HCT116 (cell line): ENCODE measurements at regions not wholly inside any gene's neighbourhood (a gene's known extent, or its start where the extent isn't known, plus 50 kb on each side); places are given as distances from the start of the nearest gene placed in this dataset.

Experiments used
- ATAC-seq: fragments of 200-7000 bp; cut with Tn5 transposase; 2 replicates; pipeline ENCODE4 v1.9.1; 2020; ENCODE audit warnings: mild to moderate bottlenecking, moderate library complexity
- BruUV-seq: library from RNA; stranded (reverse); fragments of 400-500 nt; replicated peaks from 2 replicates; lab custom pipeline; 2021; lab: Mats Ljungman, UMichigan
- CTCF ChIA-PET: fragments of 300-600 bp; sonication (Branson Sonifier 250); formaldehyde crosslinking; loops from one replicate; lab custom pipeline; 2021; ENCODE audit warnings: antibody characterized with exemption; lab: Charles Lee
- POLR2A ChIA-PET: fragments of 300-600, 350-600 bp; sonication (Branson Sonifier 250); formaldehyde crosslinking; loops from one replicate; lab custom pipeline; 2021; ENCODE audit warnings: antibody characterized with exemption; lab: Charles Lee
- RAD21 ChIA-PET, 2 experiments: fragments of 300-600 bp; sonication (Branson Sonifier 250); formaldehyde crosslinking; loops; one replicate each; lab custom pipeline; 2023; ENCODE audit warnings: low total read pairs in 2 of 2; ENCODE audit not compliant: uncharacterized antibody in 2 of 2, unreplicated experiment in 2 of 2, low non-redundant PET in 1 of 2; lab: Charles Lee
- DNase-seq: peaks from one replicate; pipeline ENCODE4 v3.0.0-alpha.2; 2010; ENCODE audit warnings: low read depth, low spot score
- H2AFZ ChIP-seq: fragments of 200-600 bp; shearing (Covaris generic), sonication (generic); 2 replicates; pipeline ENCODE4 v1.6.1; 2017; ENCODE audit warnings: low read depth, mixed run types, mixed read lengths, antibody characterized with exemption, low read length; ENCODE audit not compliant: poor library complexity, severe bottlenecking
- H3K27ac ChIP-seq: 2 replicates; pipeline ENCODE4 v1.5.1; 2012; ENCODE audit warnings: low read depth, low read length
- H3K27me3 ChIP-seq: fragments of 200-600 bp; sonication (generic); 2 replicates; pipeline ENCODE4 v1.6.1; 2016; ENCODE audit warnings: mixed run types, low read length, mixed read lengths; ENCODE audit not compliant: insufficient read depth
- H3K36me3 ChIP-seq, 2 experiments: fragments of 200-500 bp in 1 of 2; fragments of 200-600 bp in 1 of 2; sonication (Bioruptor generic) in 1 of 2; sonication (generic) in 1 of 2; 2 replicates each; pipeline versions ENCODE4 v1.5.1 to v1.6.1; 2014 to 2016; ENCODE audit warnings: low read length in 2 of 2, inconsistent platforms in 1 of 2, mixed read lengths in 1 of 2, mixed run types in 1 of 2; ENCODE audit not compliant: insufficient read depth in 2 of 2, control insufficient read depth in 1 of 2
- H3K4me1 ChIP-seq, 2 experiments: fragments of 200-600 bp in 1 of 2; sonication (generic) in 1 of 2; 2 replicates each; pipeline versions ENCODE4 v1.5.1 to v1.6.1; 2012 to 2017; ENCODE audit warnings: low read length in 2 of 2, inconsistent platforms in 1 of 2, mild to moderate bottlenecking in 1 of 2, mixed read lengths in 1 of 2, mixed run types in 1 of 2, moderate library complexity in 1 of 2; ENCODE audit not compliant: insufficient read depth in 2 of 2, control insufficient read depth in 1 of 2
- H3K4me2 ChIP-seq: fragments of 200-600 bp; sonication (generic); 2 replicates; pipeline ENCODE4 v1.6.1; 2017; ENCODE audit warnings: mixed run types, low read length, mixed read lengths
- H3K4me3 ChIP-seq, 2 experiments: fragments of 200-600 bp in 1 of 2; sonication (generic) in 1 of 2; replicated peaks in 1 of 2; 2 replicates each; pipeline ENCODE4 v1.5.1; 2011 to 2016; ENCODE audit warnings: low read length in 2 of 2, control low read depth in 1 of 2, low read depth in 1 of 2, mild to moderate bottlenecking in 1 of 2, mixed read lengths in 1 of 2, mixed run types in 1 of 2
- H3K79me2 ChIP-seq: fragments of 200-600 bp; sonication (generic); 2 replicates; pipeline ENCODE4 v1.6.1; 2017; ENCODE audit warnings: mild to moderate bottlenecking, mixed run types, low read length, moderate library complexity, mixed read lengths; ENCODE audit not compliant: insufficient read depth
- H3K9ac ChIP-seq: fragments of 200-600 bp; sonication (generic); 2 replicates; pipeline ENCODE4 v1.6.1; 2016; ENCODE audit warnings: low read length, mixed read lengths
- H3K9me2 ChIP-seq: fragments of 200-600 bp; sonication (generic), shearing (Covaris generic); 2 replicates; pipeline ENCODE4 v1.6.1; 2017; ENCODE audit warnings: mixed run types, mild to moderate bottlenecking, moderate library complexity; ENCODE audit not compliant: insufficient read depth
- H3K9me3 ChIP-seq, 2 experiments: fragments of 200-500 bp in 1 of 2; fragments of 200-600 bp in 1 of 2; sonication (Bioruptor generic) in 1 of 2; sonication (generic) in 1 of 2; 2 replicates each; pipeline ENCODE4 v1.6.1; 2014 to 2017; ENCODE audit warnings: low read length in 2 of 2, mixed read lengths in 2 of 2, inconsistent platforms in 1 of 2, low read depth in 1 of 2, mild to moderate bottlenecking in 1 of 2, mixed run types in 1 of 2, moderate library complexity in 1 of 2; ENCODE audit not compliant: control insufficient read depth in 1 of 2, insufficient read depth in 1 of 2
- H4K20me1 ChIP-seq: fragments of 200-600 bp; sonication (generic), shearing (Covaris generic); 2 replicates; pipeline ENCODE4 v1.6.1; 2017; ENCODE audit warnings: mixed run types, mild to moderate bottlenecking, moderate library complexity; ENCODE audit not compliant: insufficient read depth
- EZH2phosphoT487 ChIP-seq: fragments of 200-600 bp; IDR thresholded peaks from 2 replicates; pipeline ENCODE4 v1.6.1; 2018; ENCODE audit warnings: antibody characterized with exemption, borderline replicate concordance
- POLR2A ChIP-seq: IDR thresholded peaks from 2 replicates; pipeline ENCODE4 v1.7.0; 2011; ENCODE audit warnings: borderline replicate concordance; ENCODE audit not compliant: insufficient read depth, insufficient read length; ENCODE audit errors: extremely low read depth
- REST ChIP-seq: IDR thresholded peaks from 2 replicates; pipeline ENCODE4 v1.6.1; 2012; ENCODE audit warnings: low read depth
- SRF ChIP-seq: IDR thresholded peaks from 2 replicates; pipeline ENCODE4 v1.6.1; 2012; ENCODE audit warnings: low read depth
- ZBTB33 ChIP-seq: IDR thresholded peaks from 2 replicates; pipeline ENCODE4 v1.6.1; 2011; ENCODE audit warnings: mild to moderate bottlenecking, low read length, moderate library complexity; ENCODE audit not compliant: insufficient replicate concordance; ENCODE audit errors: extremely low read depth
- intact Hi-C: fragments of 100-400 bp; cut with micrococcal nuclease; formaldehyde crosslinking; loops from 2 replicates; pipeline ENCODE4 v1.10.0; 2022

GRCh38 chr5:101024299-101024698 lies 121.2 kb upstream of the ST8SIA4 start:
- no peak for TF ChIP-seq EZH2phosphoT487
- no peak for TF ChIP-seq ZBTB33
- no peak for TF ChIP-seq REST
- TF ChIP-seq POLR2A, result no peak
- no peak for TF ChIP-seq SRF
- ChIA-PET RAD21 (no interaction called here), POLR2A (no interaction called here), CTCF (no interaction called here)
- H3K9me3 ChIP-seq, result no peaks in the 10 kb centered on the region
- H3K4me3 ChIP-seq, result no peak overlapping the region
- no peak overlapping the region for H3K27ac ChIP-seq
- no peaks in the 10 kb centered on the region for H3K79me2 ChIP-seq
- no peaks in the 10 kb centered on the region for H3K9me2 ChIP-seq
- H3K27me3 ChIP-seq, result no peaks in the 10 kb centered on the region
- DNase-seq, result no peak
- BruUV-seq, result no TSS peak
- no peak for ATAC-seq
- no peaks in the 10 kb centered on the region for H3K36me3 ChIP-seq
- no peak overlapping the region for H3K9ac ChIP-seq
- no peaks in the 10 kb centered on the region for H4K20me1 ChIP-seq
- intact Hi-C loops, result no loop called here
- H3K4me1 ChIP-seq, result no peaks in the 10 kb centered on the region
- H3K4me2 ChIP-seq, result no peak overlapping the region
- no peak overlapping the region for H2AFZ ChIP-seq
